ENCODE measurements at regions not wholly inside any gene's neighbourhood (a gene's known extent, or its start where the extent isn't known, plus 50 kb on each side); places are given as distances from the start of the nearest gene placed in this dataset.

DNA sequence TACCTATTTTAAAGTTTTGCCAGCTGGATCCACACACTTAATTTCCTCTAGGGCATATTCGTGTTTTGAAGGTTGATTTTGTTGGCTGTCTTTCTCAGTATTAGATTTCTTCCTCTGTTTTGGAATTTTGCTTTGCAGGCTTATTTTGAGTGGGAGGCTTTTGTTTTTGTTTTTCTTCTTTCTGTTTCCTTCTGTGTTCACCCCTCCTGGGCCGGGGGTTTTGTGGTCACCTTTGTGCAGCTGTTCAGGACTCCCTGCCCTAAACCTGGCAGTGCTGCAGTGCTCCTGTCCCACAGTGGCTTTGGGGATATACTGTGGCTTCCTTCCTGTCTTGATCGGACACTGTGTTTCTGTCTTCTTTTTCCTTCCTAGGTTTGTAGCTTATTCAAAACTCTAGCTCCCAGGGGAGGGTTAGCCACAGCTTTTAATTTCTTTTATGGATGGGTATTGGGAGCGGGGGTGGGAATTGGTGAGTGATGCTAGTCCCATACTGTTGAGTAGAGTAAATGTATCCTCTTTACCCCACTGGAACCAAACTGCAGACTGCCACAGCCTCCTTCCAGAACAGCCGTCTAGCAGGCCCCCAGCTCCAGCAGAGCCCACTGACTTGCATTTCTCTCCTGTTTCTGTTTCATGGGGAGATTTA lies 228.7 kb upstream of the FZD8 start:
- TF ChIP-seq, protein P1, sequence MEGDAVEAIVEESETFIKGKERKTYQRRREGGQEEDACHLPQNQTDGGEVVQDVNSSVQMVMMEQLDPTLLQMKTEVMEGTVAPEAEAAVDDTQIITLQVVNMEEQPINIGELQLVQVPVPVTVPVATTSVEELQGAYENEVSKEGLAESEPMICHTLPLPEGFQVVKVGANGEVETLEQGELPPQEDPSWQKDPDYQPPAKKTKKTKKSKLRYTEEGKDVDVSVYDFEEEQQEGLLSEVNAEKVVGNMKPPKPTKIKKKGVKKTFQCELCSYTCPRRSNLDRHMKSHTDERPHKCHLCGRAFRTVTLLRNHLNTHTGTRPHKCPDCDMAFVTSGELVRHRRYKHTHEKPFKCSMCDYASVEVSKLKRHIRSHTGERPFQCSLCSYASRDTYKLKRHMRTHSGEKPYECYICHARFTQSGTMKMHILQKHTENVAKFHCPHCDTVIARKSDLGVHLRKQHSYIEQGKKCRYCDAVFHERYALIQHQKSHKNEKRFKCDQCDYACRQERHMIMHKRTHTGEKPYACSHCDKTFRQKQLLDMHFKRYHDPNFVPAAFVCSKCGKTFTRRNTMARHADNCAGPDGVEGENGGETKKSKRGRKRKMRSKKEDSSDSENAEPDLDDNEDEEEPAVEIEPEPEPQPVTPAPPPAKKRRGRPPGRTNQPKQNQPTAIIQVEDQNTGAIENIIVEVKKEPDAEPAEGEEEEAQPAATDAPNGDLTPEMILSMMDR (IDR thresholded peaks at IDR 0.05): no peak
- TF ChIP-seq POLR2A (IDR thresholded peaks at IDR 0.05): no peak
